ENCODE measurements at regions not wholly inside any gene's neighbourhood (a gene's known extent, or its start where the extent isn't known, plus 50 kb on each side); places are given as distances from the start of the nearest gene placed in this dataset.

- no TSS peak for BruUV-seq (replicated peaks)
- CTCF ChIA-PET = no interaction called here
- no peak for DNase-seq (ENCODE audit: low read depth, low spot score)
Observed at GRCh38 chr5:133890314-133890713, 78.1 kb downstream of the C5orf15 start.

GRCh38 chr5:133889271-133889905 lies 79.0 kb downstream of the C5orf15 start:
- no peak for DNase-seq (ENCODE audit: low read depth, low spot score)
- ATAC-seq = no peak
- intact Hi-C loops (cut with micrococcal nuclease; ENCODE audit: unreplicated experiment) (no loop called here), in situ Hi-C loops (cut with HindIII; ENCODE audit: low pct_unique_long_range_greater_than_20kb, low sequenced_read_pairs) (no loop called here)
- CTCF ChIA-PET = no interaction called here
- Histone ChIP-seq H3K36me3 (ENCODE audit: control insufficient read depth, insufficient read depth, low read length) (no peaks in the 10 kb centered on the region), H3K27ac (ENCODE audit: low read length) (no peak overlapping the region), H3K4me1 (ENCODE audit: control insufficient read depth, insufficient read depth, low read length) (no peaks in the 10 kb centered on the region), H3K9me3 (ENCODE audit: control insufficient read depth, insufficient read depth, low read depth, low read length) (no peaks in the 10 kb centered on the region), H3K4me3 (ENCODE audit: low read depth in 2 of 2, low read length in 2 of 2) (no peak overlapping the region), H3K27me3 (ENCODE audit: control insufficient read depth, insufficient read depth, low read length) (no peaks in the 10 kb centered on the region)
- POLR2A ChIA-PET = no interaction called here
- BruUV-seq (replicated peaks) = no TSS peak
- TF ChIP-seq CTCF (IDR thresholded peaks at IDR 0.05) (no peak), TCF7L2 (IDR thresholded peaks at IDR 0.05; ENCODE audit: low read depth, low read length) (no peak), POLR2AphosphoS5 (IDR thresholded peaks at IDR 0.05; ENCODE audit: low read depth, low read length) (no peak), SIN3A (IDR thresholded peaks at IDR 0.05; ENCODE audit: borderline replicate concordance, insufficient read depth, low read depth, low read length) (no peak), REST (IDR thresholded peaks at IDR 0.05; ENCODE audit: insufficient read depth in 1 of 2, low read depth in 2 of 2, low read length in 1 of 2) (no peak)

More at GRCh38 chr5:133890314-133890713, 78.1 kb downstream of the C5orf15 start:
- no peak overlapping the region for H3K4me3 ChIP-seq (ENCODE audit: low read depth in 2 of 2, low read length in 2 of 2)
- no peaks in the 10 kb centered on the region for H3K9me3 ChIP-seq (ENCODE audit: control insufficient read depth, insufficient read depth, low read depth, low read length)
- no peaks in the 10 kb centered on the region for H3K27me3 ChIP-seq (ENCODE audit: control insufficient read depth, insufficient read depth, low read length)
- TF ChIP-seq POLR2AphosphoS5 (IDR thresholded peaks at IDR 0.05; ENCODE audit: low read depth, low read length) (no peak), SIN3A (IDR thresholded peaks at IDR 0.05; ENCODE audit: borderline replicate concordance, insufficient read depth, low read depth, low read length) (no peak), TCF7L2 (IDR thresholded peaks at IDR 0.05; ENCODE audit: low read depth, low read length) (no peak)
- intact Hi-C loops (cut with micrococcal nuclease; ENCODE audit: unreplicated experiment) (no loop called here), in situ Hi-C loops (cut with HindIII; ENCODE audit: low pct_unique_long_range_greater_than_20kb, low sequenced_read_pairs) (no loop called here)
- no peak overlapping the region for H3K27ac ChIP-seq (ENCODE audit: low read length)
- no peak for ATAC-seq
- POLR2A ChIA-PET = no interaction called here
- H3K4me1 ChIP-seq (ENCODE audit: control insufficient read depth, insufficient read depth, low read length) = no peaks in the 10 kb centered on the region
- no peaks in the 10 kb centered on the region for H3K36me3 ChIP-seq (ENCODE audit: control insufficient read depth, insufficient read depth, low read length)

GRCh38 chr5:133888625-133888991 lies 79.8 kb downstream of the C5orf15 start:
- ATAC-seq = no peak
- Histone ChIP-seq H3K27ac (ENCODE audit: low read length) (no peak overlapping the region), H3K27me3 (ENCODE audit: control insufficient read depth, insufficient read depth, low read length) (no peaks in the 10 kb centered on the region), H3K9me3 (ENCODE audit: control insufficient read depth, insufficient read depth, low read depth, low read length) (no peaks in the 10 kb centered on the region), H3K4me3 (ENCODE audit: low read depth in 2 of 2, low read length in 2 of 2) (no peak overlapping the region), H3K36me3 (ENCODE audit: control insufficient read depth, insufficient read depth, low read length) (no peaks in the 10 kb centered on the region), H3K4me1 (ENCODE audit: control insufficient read depth, insufficient read depth, low read length) (no peaks in the 10 kb centered on the region)
- ChIA-PET CTCF (no interaction called here), POLR2A (no interaction called here)
- in situ Hi-C loops (cut with HindIII; ENCODE audit: low pct_unique_long_range_greater_than_20kb, low sequenced_read_pairs) = no loop called here
- intact Hi-C loops (cut with micrococcal nuclease; ENCODE audit: unreplicated experiment) = no loop called here
- no TSS peak for BruUV-seq (replicated peaks)
- TF ChIP-seq TCF7L2 (IDR thresholded peaks at IDR 0.05; ENCODE audit: low read depth, low read length) (no peak), POLR2AphosphoS5 (IDR thresholded peaks at IDR 0.05; ENCODE audit: low read depth, low read length) (no peak), SIN3A (IDR thresholded peaks at IDR 0.05; ENCODE audit: borderline replicate concordance, insufficient read depth, low read depth, low read length) (no peak), CTCF (IDR thresholded peaks at IDR 0.05) (no peak), REST (IDR thresholded peaks at IDR 0.05; ENCODE audit: insufficient read depth in 1 of 2, low read depth in 2 of 2, low read length in 1 of 2) (no peak)
- DNase-seq (ENCODE audit: low read depth, low spot score) = no peak

Measured in Panc1 (cell line).